OCI-LY1 (cell line): ENCODE measurements at regions not wholly inside any gene's neighbourhood (a gene's known extent, or its start where the extent isn't known, plus 50 kb on each side); places are given as distances from the start of the nearest gene placed in this dataset.

Source experiments
- CTCF ChIP-seq: fragments of 200-600 bp; sonication (generic), shearing (Covaris generic); IDR thresholded peaks from 2 replicates; pipeline ENCODE4 v1.5.1; 2017; ENCODE audit warnings: mild to moderate bottlenecking, antibody characterized with exemption, low read length, moderate library complexity, mixed read lengths
- EZH2 ChIP-seq: fragments of 200-600 bp; sonication (generic), shearing (Covaris generic); IDR thresholded peaks from 2 replicates; pipeline ENCODE4 v1.8.0; 2017; ENCODE audit warnings: borderline replicate concordance, mixed run types, mild to moderate bottlenecking, antibody characterized with exemption, low read length, moderate library complexity, mixed read lengths

GRCh38 chr11:127474766-127475165 lies 474.2 kb upstream of the KIRREL3 start:
- TF ChIP-seq CTCF: no peak
- TF ChIP-seq EZH2: no peak
